GM12878 (cell line): ENCODE measurements at regions not wholly inside any gene's neighbourhood (a gene's known extent, or its start where the extent isn't known, plus 50 kb on each side); places are given as distances from the start of the nearest gene placed in this dataset.

Experiments used
- ATAC-seq: fragments of 200-7000 bp; cut with Tn5 transposase; 3 replicates; pipeline ENCODE4 v1.9.1; 2020; ENCODE audit warnings: mild to moderate bottlenecking, moderate library complexity
- BruUV-seq: library from RNA; stranded (reverse); fragments of 400-500 nt; replicated peaks from 2 replicates; lab custom pipeline; 2021; lab: Mats Ljungman, UMichigan
- CTCF ChIA-PET: fragments of 300-600 bp; sonication (Branson Sonifier 250); formaldehyde crosslinking; extraction: SDS; loops from one replicate; lab custom pipeline; 2021; ENCODE audit warnings: inconsistent platforms; lab: Yijun Ruan, JAX
- POLR2A ChIA-PET: fragments of 350-600 bp; formaldehyde crosslinking; extraction: SDS; loops from one replicate; lab custom pipeline; 2021; ENCODE audit warnings: inconsistent platforms; lab: Charles Lee
- RAD21 ChIA-PET: fragments of 300-600 bp; sonication (Branson Sonifier 250); formaldehyde crosslinking; loops from one replicate; lab custom pipeline; 2023; ENCODE audit warnings: antibody characterized with exemption; ENCODE audit not compliant: unreplicated experiment; lab: Charles Lee
- SMC1A ChIA-PET: fragments of 300-600 bp; sonication (Branson Sonifier 250); formaldehyde crosslinking; loops from one replicate; lab custom pipeline; 2023; ENCODE audit not compliant: unreplicated experiment, uncharacterized antibody; lab: Charles Lee
- DNase-seq: peaks from one replicate; pipeline ENCODE4 v3.0.0-alpha.2; 2011; ENCODE audit warnings: low read depth, low spot score
- FAIRE-seq: peaks from 3 replicates; lab custom pipeline; 2011; peaks lifted over from hg19 to GRCh38; lab: Jason Lieb, UNC
- H2AFZ ChIP-seq: 2 replicates; pipeline ENCODE4 v1.6.0; 2011; ENCODE audit warnings: low read depth, low read length, control low read depth; ENCODE audit not compliant: control insufficient read depth
- H3K27ac ChIP-seq: 2 replicates; pipeline ENCODE4 v1.5.1; 2011; ENCODE audit warnings: control low read depth; ENCODE audit not compliant: control insufficient read depth, insufficient read depth
- H3K27me3 ChIP-seq, 2 experiments: replicated peaks in 1 of 2; 2 replicates each; pipeline versions ENCODE4 v1.6.0 to v1.6.1; 2011; ENCODE audit warnings: low read length in 1 of 2; ENCODE audit not compliant: control insufficient read depth in 2 of 2, insufficient read depth in 2 of 2
- H3K36me3 ChIP-seq, 2 experiments: 2 replicates each; pipeline ENCODE4 v1.5.1; 2011; ENCODE audit warnings: low read length in 1 of 2; ENCODE audit not compliant: control insufficient read depth in 2 of 2, insufficient read depth in 2 of 2
- H3K4me1 ChIP-seq: 2 replicates; pipeline ENCODE4 v1.6.1; 2011; ENCODE audit warnings: mild to moderate bottlenecking, low read length, moderate library complexity, mixed read lengths; ENCODE audit not compliant: control insufficient read depth, insufficient read depth
- H3K4me2 ChIP-seq: 2 replicates; pipeline ENCODE4 v1.6.0; 2011; ENCODE audit warnings: control low read depth; ENCODE audit not compliant: control insufficient read depth, insufficient read depth
- H3K4me3 ChIP-seq: fragments of 200-600 bp; sonication (generic); 2 replicates; pipeline ENCODE4 v1.5.1; 2016
- H3K79me2 ChIP-seq: 2 replicates; pipeline ENCODE4 v1.6.0; 2011; ENCODE audit warnings: low read length; ENCODE audit not compliant: control insufficient read depth, insufficient read depth
- H3K9ac ChIP-seq: 2 replicates; pipeline ENCODE4 v1.8.0; 2011; ENCODE audit warnings: low read length, control low read depth, mixed read lengths; ENCODE audit not compliant: control insufficient read depth, insufficient read depth
- H3K9me3 ChIP-seq: replicated peaks from 3 replicates; pipeline ENCODE4 v1.5.1; 2011; ENCODE audit warnings: mild to moderate bottlenecking, low read length; ENCODE audit not compliant: control insufficient read depth, insufficient read depth
- H4K20me1 ChIP-seq: 2 replicates; pipeline ENCODE4 v1.6.0; 2011; ENCODE audit not compliant: control insufficient read depth, insufficient read depth
- ASH2L ChIP-seq: fragments of 300-600, 200-600 bp; sonication (generic); IDR thresholded peaks from 2 replicates; pipeline ENCODE4 v1.6.1; 2017; ENCODE audit warnings: low read depth, mild to moderate bottlenecking, borderline replicate concordance
- CHD2 ChIP-seq: IDR thresholded peaks from 2 replicates; pipeline ENCODE4 v1.6.1; 2011; ENCODE audit warnings: low read depth, low read length, improper control_type of control experiment, borderline replicate concordance
- CREB1 ChIP-seq: IDR thresholded peaks from 2 replicates; pipeline ENCODE4 v1.6.1; 2012; ENCODE audit warnings: low read depth, mild to moderate bottlenecking, inconsistent platforms
- EP300 ChIP-seq, 2 experiments: fragments of 150-350 bp in 1 of 2; IDR thresholded peaks; 2 replicates each; pipeline ENCODE4 v1.6.1; 2011 to 2012; ENCODE audit warnings: low read depth in 2 of 2, low read length in 2 of 2, borderline replicate concordance in 1 of 2, improper control_type of control experiment in 1 of 2, inconsistent platforms in 1 of 2; ENCODE audit not compliant: control insufficient read depth in 1 of 2
- ETV6 ChIP-seq, 2 experiments: fragments of 450-650 bp in 1 of 2; IDR thresholded peaks in 1 of 2; conservative IDR thresholded peaks in 1 of 2; 2 replicates each; pipeline ENCODE4 v1.6.1; 2014; ENCODE audit warnings: antibody characterized with exemption in 1 of 2, borderline replicate concordance in 1 of 2, low read depth in 1 of 2, mild to moderate bottlenecking in 1 of 2, moderate library complexity in 1 of 2
- IKZF1 ChIP-seq: fragments of 450-650 bp; conservative IDR thresholded peaks from 2 replicates; pipeline ENCODE4 v1.6.1; 2017; ENCODE audit warnings: antibody characterized with exemption, mild to moderate bottlenecking
- KAT2A ChIP-seq: conservative IDR thresholded peaks from 2 replicates; pipeline ENCODE4 v1.6.1; 2011; ENCODE audit warnings: low read depth, low read length; ENCODE audit not compliant: control insufficient read depth
- RAD51 ChIP-seq: fragments of 450-650 bp; IDR thresholded peaks from 2 replicates; pipeline ENCODE4 v1.6.1; 2016; ENCODE audit warnings: moderate library complexity, mild to moderate bottlenecking, inconsistent platforms
- RCOR1 ChIP-seq: conservative IDR thresholded peaks from 2 replicates; pipeline ENCODE4 v1.6.1; 2012; ENCODE audit warnings: low read depth, low read length, improper control_type of control experiment
- STAT1 ChIP-seq: fragments of 450-650 bp; conservative IDR thresholded peaks from 2 replicates; pipeline ENCODE4 v1.6.1; 2014; ENCODE audit warnings: antibody characterized with exemption, mild to moderate bottlenecking
- WGBS: methylation state at CpG from one replicate; pipeline ENCODE4 v1.1.6; 2016; ENCODE audit warnings: low lambda C conversion rate; ENCODE audit not compliant: insufficient replicate concordance, insufficient coverage; ENCODE audit errors: missing lambda C conversion rate; 5-methylcytosine and 5-hydroxymethylcytosine counted together
- in situ Hi-C: fragments of 300-500 bp; cut with MboI; formaldehyde crosslinking; loops from 9 replicates; pipeline ENCODE4 v1.14.3; 2018; ENCODE audit warnings: mixed read lengths
- intact Hi-C: fragments of 100-400 bp; cut with micrococcal nuclease; formaldehyde crosslinking; loops from one replicate; pipeline ENCODE4 v1.14.2; 2022; ENCODE audit not compliant: unreplicated experiment
- TF ChIP-seq, protein P1 (sequence below): fragments of 450-650 bp; IDR thresholded peaks from 2 replicates; pipeline ENCODE4 v1.6.1; 2017; ENCODE audit warnings: mild to moderate bottlenecking

DNA sequence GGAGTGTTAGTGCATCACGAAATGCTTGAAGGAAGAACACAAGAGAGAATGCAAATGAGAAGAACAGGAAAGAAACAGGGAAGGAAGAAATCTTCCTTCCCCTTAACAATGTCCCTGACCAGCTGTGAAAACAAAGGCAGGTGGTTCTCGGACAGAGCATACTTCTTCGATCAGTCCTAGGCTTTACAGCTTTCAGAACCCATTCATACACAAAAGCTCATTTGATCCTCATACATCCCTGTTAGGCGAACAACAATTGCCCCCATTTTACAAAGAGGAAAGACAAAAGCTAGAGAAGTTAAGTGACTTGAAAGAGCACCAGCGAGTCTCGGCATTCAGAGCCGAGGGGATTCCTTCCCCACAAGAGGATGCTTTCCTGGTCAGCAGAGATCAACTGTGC, 57.2 kb upstream of the LRRC55 start:
- FAIRE-seq (no peak), DNase-seq (no peak), ATAC-seq (no peak)
- H3K4me2 ChIP-seq = no peak overlapping the region
- ChIA-PET SMC1A (no interaction called here), CTCF (interaction anchor here (9.6 kb wide), 1 partner anchor 125 kb away, joined by 83 read pairs; no protein-coding TSS in a partner anchor), POLR2A (no interaction called here), RAD21 (no interaction called here)
- H4K20me1 ChIP-seq = no peaks in the 10 kb centered on the region
- no peaks in the 10 kb centered on the region for H3K79me2 ChIP-seq
- no peaks in the 10 kb centered on the region for H3K36me3 ChIP-seq
- no peaks in the 10 kb centered on the region for H3K9me3 ChIP-seq
- 10% methylated on average over 7 of the region's 7 CpGs for WGBS
- in situ Hi-C loops (no loop called here), intact Hi-C loops (loop anchor here (10.0 kb wide), 1 partner anchor 50 kb away; no protein-coding TSS in a partner anchor)
- peaks cover 1 to 2% of the 10 kb centered on the region in 2 experiments; a peak in 3 of 4 replicates for H3K27me3 ChIP-seq
- no TSS peak for BruUV-seq
- H2AFZ ChIP-seq = no peak overlapping the region
- H3K9ac ChIP-seq = no peak overlapping the region
- H3K27ac ChIP-seq = no peak overlapping the region
- TF ChIP-seq KAT2A (no peak), IKZF1 (no peak), ETV6 (conservative IDR thresholded peaks at IDR 0.05 in 1 of 2, IDR thresholded peaks at IDR 0.05 in 1 of 2; ENCODE audit: borderline replicate concordance in 1 of 2, low read depth in 1 of 2) (no peak), STAT1 (no peak), EP300 (IDR thresholded peaks at IDR 0.05; ENCODE audit: borderline replicate concordance in 1 of 2, control insufficient read depth in 1 of 2, low read depth in 2 of 2, low read length in 2 of 2) (no peak), ASH2L (no peak), RAD51 (no peak), CHD2 (no peak), RCOR1 (no peak), CREB1 (no peak)
- TF ChIP-seq, protein P1, sequence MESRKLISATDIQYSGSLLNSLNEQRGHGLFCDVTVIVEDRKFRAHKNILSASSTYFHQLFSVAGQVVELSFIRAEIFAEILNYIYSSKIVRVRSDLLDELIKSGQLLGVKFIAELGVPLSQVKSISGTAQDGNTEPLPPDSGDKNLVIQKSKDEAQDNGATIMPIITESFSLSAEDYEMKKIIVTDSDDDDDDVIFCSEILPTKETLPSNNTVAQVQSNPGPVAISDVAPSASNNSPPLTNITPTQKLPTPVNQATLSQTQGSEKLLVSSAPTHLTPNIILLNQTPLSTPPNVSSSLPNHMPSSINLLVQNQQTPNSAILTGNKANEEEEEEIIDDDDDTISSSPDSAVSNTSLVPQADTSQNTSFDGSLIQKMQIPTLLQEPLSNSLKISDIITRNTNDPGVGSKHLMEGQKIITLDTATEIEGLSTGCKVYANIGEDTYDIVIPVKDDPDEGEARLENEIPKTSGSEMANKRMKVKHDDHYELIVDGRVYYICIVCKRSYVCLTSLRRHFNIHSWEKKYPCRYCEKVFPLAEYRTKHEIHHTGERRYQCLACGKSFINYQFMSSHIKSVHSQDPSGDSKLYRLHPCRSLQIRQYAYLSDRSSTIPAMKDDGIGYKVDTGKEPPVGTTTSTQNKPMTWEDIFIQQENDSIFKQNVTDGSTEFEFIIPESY = no peak
- no peaks in the 10 kb centered on the region for H3K4me1 ChIP-seq
- no peak overlapping the region for H3K4me3 ChIP-seq
